Left ventricle myocardium inferior (tissue), 1 donor: ENCODE measurements at regions not wholly inside any gene's neighbourhood (a gene's known extent, or its start where the extent isn't known, plus 50 kb on each side); places are given as distances from the start of the nearest gene placed in this dataset.
A peak's percentile ranks its signal among the peaks of the same experiment; 100 is the strongest.

Experiments used
- DNase-seq: peaks from one replicate; pipeline ENCODE4 v3.0.0-alpha.2; 2020
- H3K27ac ChIP-seq: fragments of 200-600 bp; replicated peaks from 2 replicates; pipeline ENCODE4 v1.8.0; 2021
- H3K27me3 ChIP-seq: fragments of 200-600 bp; 2 replicates; pipeline ENCODE4 v1.8.0; 2021; ENCODE audit warnings: low read depth
- H3K36me3 ChIP-seq: fragments of 200-600 bp; 2 replicates; pipeline ENCODE4 v1.8.0; 2021
- H3K4me1 ChIP-seq: fragments of 200-600 bp; 2 replicates; pipeline ENCODE4 v1.8.0; 2021
- H3K4me3 ChIP-seq: fragments of 200-600 bp; 2 replicates; pipeline ENCODE4 v1.8.0; 2021; ENCODE audit warnings: mild to moderate bottlenecking, moderate library complexity
- H3K9me3 ChIP-seq: fragments of 200-600 bp; replicated peaks from 2 replicates; pipeline ENCODE4 v1.8.0; 2021
- CTCF ChIP-seq: fragments of 200-600 bp; IDR thresholded peaks from 2 replicates; pipeline ENCODE4 v1.8.0; 2021; ENCODE audit warnings: antibody characterized with exemption, mild to moderate bottlenecking, borderline replicate concordance
- intact Hi-C: fragments of 100-400 bp; cut with micrococcal nuclease; formaldehyde crosslinking; loops from one replicate; pipeline ENCODE4 v1.11.0; 2022
- donor health status: DM: no; HTN: yes; CAD: no; lungs with severe emphysema.

- H3K4me1 ChIP-seq, result peaks cover 12% of the 10 kb centered on the region
- no peak for TF ChIP-seq CTCF
Observed at GRCh38 chr15:67901922-67902321, 62.1 kb upstream of the RNU6-1 start.

GRCh38 chr15:67902579-67903009 is 62.7 kb upstream of the RNU6-1 start:
- no peak for DNase-seq
- no peaks in the 10 kb centered on the region for H3K27me3 ChIP-seq
- H3K27ac ChIP-seq, result no peak overlapping the region
- intact Hi-C loops, result no loop called here
- TF ChIP-seq CTCF, result no peak
- no peak overlapping the region for H3K4me3 ChIP-seq
- H3K4me1 ChIP-seq, result peaks cover 15% of the 10 kb centered on the region
- no peaks in the 10 kb centered on the region for H3K9me3 ChIP-seq
- no peaks in the 10 kb centered on the region for H3K36me3 ChIP-seq

More at GRCh38 chr15:67901922-67902321, 62.1 kb upstream of the RNU6-1 start:
- Histone ChIP-seq H3K36me3 (no peaks in the 10 kb centered on the region), H3K9me3 (no peaks in the 10 kb centered on the region), H3K27ac (no peak overlapping the region), H3K4me3 (no peak overlapping the region), H3K27me3 (no peaks in the 10 kb centered on the region)
- intact Hi-C loops, result no loop called here
- no peak for DNase-seq

- Histone ChIP-seq H3K4me3 (no peak overlapping the region), H3K9me3 (no peaks in the 10 kb centered on the region), H3K27me3 (no peaks in the 10 kb centered on the region), H3K27ac (no peak overlapping the region), H3K36me3 (no peaks in the 10 kb centered on the region), H3K4me1 (peaks cover 20% of the 10 kb centered on the region)
- intact Hi-C loops, result no loop called here
- DNase-seq, result no peak
- no peak for TF ChIP-seq CTCF
Observed at GRCh38 chr15:67903708-67904107, 63.9 kb upstream of the RNU6-1 start.

GRCh38 chr15:67905628-67906027 is 65.8 kb upstream of the RNU6-1 start:
- TF ChIP-seq CTCF, result no peak
- Histone ChIP-seq H3K27me3 (no peaks in the 10 kb centered on the region), H3K27ac (no peak overlapping the region), H3K36me3 (no peaks in the 10 kb centered on the region), H3K4me1 (peaks cover 21% of the 10 kb centered on the region), H3K4me3 (no peak overlapping the region), H3K9me3 (peaks cover 13% of the 10 kb centered on the region)
- intact Hi-C loops, result no loop called here
- DNase-seq, result no peak

GRCh38 chr15:67906382-67906781 is 66.5 kb upstream of the RNU6-1 start:
- Histone ChIP-seq H3K4me3 (no peak overlapping the region), H3K27me3 (no peaks in the 10 kb centered on the region), H3K4me1 (peaks cover 21% of the 10 kb centered on the region), H3K36me3 (no peaks in the 10 kb centered on the region), H3K9me3 (peaks cover 16% of the 10 kb centered on the region), H3K27ac (no peak overlapping the region)
- DNase-seq, result no peak
- intact Hi-C loops, result no loop called here
- peak; percentile 42 for TF ChIP-seq CTCF
